K562 (cell line): ENCODE measurements at regions not wholly inside any gene's neighbourhood (a gene's known extent, or its start where the extent isn't known, plus 50 kb on each side); places are given as distances from the start of the nearest gene placed in this dataset.

Experiments
- ATAC-seq: fragments of 200-7000 bp; cut with Tn5 transposase; 3 replicates; pipeline ENCODE4 v1.9.1; 2020; ENCODE audit warnings: moderate library complexity
- BruUV-seq: library from RNA; stranded (reverse); fragments of 400-500 nt; replicated peaks from 2 replicates; lab custom pipeline; 2021; lab: Mats Ljungman, UMichigan
- CTCF ChIA-PET: fragments of 300-600 bp; formaldehyde crosslinking; extraction: SDS; loops from one replicate; lab custom pipeline; 2021; ENCODE audit warnings: low intra/inter-chr PET ratio; lab: Yijun Ruan, JAX
- POLR2A ChIA-PET: fragments of 300-600, 350-650 bp; sonication (Branson Sonifier 250); formaldehyde crosslinking; extraction: SDS; loops from one replicate; lab custom pipeline; 2021; ENCODE audit warnings: antibody characterized with exemption, inconsistent platforms; lab: Yijun Ruan, JAX
- DNase-seq, 4 experiments: peaks; one replicate each; pipeline versions ENCODE4 v3.0.0 to v3.0.0-alpha.2; 2011 to 2018; ENCODE audit warnings: low spot score in 3 of 4, mixed read lengths in 3 of 4; ENCODE audit errors: extremely low read depth in 1 of 4
- FAIRE-seq: peaks from 2 replicates; lab custom pipeline; 2011; peaks lifted over from hg19 to GRCh38; lab: Jason Lieb, UNC
- H2AFZ ChIP-seq: 2 replicates; pipeline ENCODE4 v1.6.0; 2011; ENCODE audit warnings: low read depth, low read length, control low read depth, inconsistent platforms
- H3K27ac ChIP-seq: fragments of 200-600 bp; 3 replicates; pipeline ENCODE4 v1.8.0; 2011; ENCODE audit warnings: low read depth, mild to moderate bottlenecking, control low read depth, inconsistent platforms, low read length, moderate library complexity, mixed read lengths; ENCODE audit errors: extremely low read depth
- H3K27me3 ChIP-seq, 2 experiments: fragments of 300-600 bp in 1 of 2; 2 replicates in 1 of 2; 3 replicates in 1 of 2; pipeline versions ENCODE4 v1.6.0 to v1.8.0; 2011; ENCODE audit warnings: inconsistent platforms in 2 of 2, low read length in 2 of 2, mild to moderate bottlenecking in 1 of 2, mixed read lengths in 1 of 2, moderate library complexity in 1 of 2; ENCODE audit not compliant: control insufficient read depth in 2 of 2, insufficient read depth in 2 of 2
- H3K36me3 ChIP-seq: fragments of 300-600 bp; 3 replicates; pipeline ENCODE4 v1.8.0; 2011; ENCODE audit warnings: mild to moderate bottlenecking, low read length, inconsistent platforms; ENCODE audit not compliant: control insufficient read depth, insufficient read depth
- H3K4me1 ChIP-seq, 2 experiments: fragments of 200-600 bp in 1 of 2; replicated peaks in 1 of 2; 2 replicates in 1 of 2; 3 replicates in 1 of 2; pipeline versions ENCODE4 v1.5.1 to v1.8.0; 2011; ENCODE audit warnings: inconsistent platforms in 2 of 2, low read length in 2 of 2, mild to moderate bottlenecking in 1 of 2, mixed read lengths in 1 of 2, moderate library complexity in 1 of 2; ENCODE audit not compliant: control insufficient read depth in 2 of 2, insufficient read depth in 2 of 2
- H3K4me2 ChIP-seq: 2 replicates; pipeline ENCODE4 v1.6.1; 2011; ENCODE audit warnings: low read length, control low read depth, inconsistent platforms, mixed read lengths; ENCODE audit not compliant: insufficient read depth
- H3K4me3 ChIP-seq: fragments of 200-600 bp; sonication (generic), shearing (Covaris generic); 2 replicates; pipeline ENCODE4 v1.5.1; 2016; ENCODE audit warnings: control low read depth, inconsistent platforms
- H3K79me2 ChIP-seq: fragments of 200-600 bp; 3 replicates; pipeline ENCODE4 v1.8.0; 2011; ENCODE audit warnings: low read length, inconsistent platforms; ENCODE audit not compliant: control insufficient read depth, insufficient read depth
- H3K9ac ChIP-seq, 2 experiments: 2 replicates each; pipeline versions ENCODE4 v1.6.0 to v1.6.1; 2011; ENCODE audit warnings: low read depth in 2 of 2, low read length in 2 of 2, control low read depth in 1 of 2, inconsistent platforms in 1 of 2, mild to moderate bottlenecking in 1 of 2, mixed read lengths in 1 of 2; ENCODE audit not compliant: insufficient read depth in 1 of 2
- H3K9me1 ChIP-seq: one replicate; pipeline ENCODE4 v1.6.0; 2011; ENCODE audit warnings: inconsistent platforms, mild to moderate bottlenecking, low read length, moderate library complexity; ENCODE audit not compliant: control insufficient read depth, insufficient read depth
- H3K9me3 ChIP-seq: replicated peaks from 2 replicates; pipeline ENCODE4 v1.5.1; 2011; ENCODE audit warnings: low read depth, low read length, inconsistent platforms; ENCODE audit not compliant: control insufficient read depth, insufficient read depth
- H4K20me1 ChIP-seq: replicated peaks from 2 replicates; pipeline ENCODE4 v1.6.1; 2011; ENCODE audit warnings: low read length, inconsistent platforms, mixed read lengths; ENCODE audit not compliant: control insufficient read depth, insufficient read depth
- ARID3A ChIP-seq: IDR thresholded peaks from 2 replicates; pipeline ENCODE4 v1.6.1; 2012; ENCODE audit warnings: low read depth, low read length, improper control_type of control experiment, borderline replicate concordance
- ARID4B ChIP-seq: sonication (generic); formaldehyde crosslinking; IDR thresholded peaks from 2 replicates; pipeline ENCODE4 v1.8.0; 2022; ENCODE audit warnings: mild to moderate bottlenecking, missing genetic modification reagents
- FOXJ2 ChIP-seq: fragments of 200-800 bp; sonication (Bioruptor generic); IDR thresholded peaks from 2 replicates; pipeline ENCODE4 v1.6.1; 2016; ENCODE audit warnings: missing genetic modification characterization, missing compliant biosample characterization
- FOXJ3 ChIP-seq: sonication (generic); formaldehyde crosslinking; IDR thresholded peaks from 2 replicates; pipeline ENCODE4 v1.4.0; 2020; ENCODE audit warnings: mild to moderate bottlenecking, missing genetic modification reagents
- HLTF ChIP-seq: fragments of 450-650 bp; IDR thresholded peaks from 2 replicates; pipeline ENCODE4 v1.6.1; 2016
- ILK ChIP-seq: fragments of 450-650 bp; IDR thresholded peaks from 2 replicates; pipeline ENCODE4 v1.6.1; 2016; ENCODE audit warnings: missing genetic modification characterization, low read depth, mild to moderate bottlenecking, missing compliant biosample characterization, moderate library complexity, borderline replicate concordance
- MAFK ChIP-seq: IDR thresholded peaks from 2 replicates; pipeline ENCODE4 v1.6.1; 2011; ENCODE audit warnings: low read length, improper control_type of control experiment
- MBD1 ChIP-seq: fragments of 250-450 bp; sonication (Bioruptor Pico); IDR thresholded peaks from 2 replicates; pipeline ENCODE4 v1.8.0; 2022; ENCODE audit warnings: inconsistent platforms
- NCOA6 ChIP-seq: fragments of 450-650 bp; IDR thresholded peaks from 2 replicates; pipeline ENCODE4 v1.6.1; 2017; ENCODE audit warnings: mild to moderate bottlenecking
- POLR3G ChIP-seq: IDR thresholded peaks from 2 replicates; pipeline ENCODE4 v1.6.1; 2011; ENCODE audit not compliant: insufficient read length, insufficient replicate concordance; ENCODE audit errors: extremely low read depth
- SP1 ChIP-seq: sonication (generic); formaldehyde crosslinking; IDR thresholded peaks from 2 replicates; pipeline ENCODE4 v1.8.1; 2022; ENCODE audit warnings: mild to moderate bottlenecking, missing genetic modification reagents
- SREBF2 ChIP-seq: sonication (generic); formaldehyde crosslinking; IDR thresholded peaks from 2 replicates; pipeline ENCODE4 v1.4.0; 2020; ENCODE audit warnings: mild to moderate bottlenecking, missing genetic modification reagents
- SRSF7 ChIP-seq: fragments of 200-400 bp; formaldehyde crosslinking; optimal IDR thresholded peaks from 2 replicates; pipeline ENCODE3; 2017; ENCODE audit warnings: mild to moderate bottlenecking, low read depth, low read length
- TEAD2 ChIP-seq: fragments of 450-650 bp; IDR thresholded peaks from 2 replicates; pipeline ENCODE4 v1.6.1; 2016; ENCODE audit warnings: missing genetic modification characterization, control low read depth, missing compliant biosample characterization
- TFAM ChIP-seq: fragments of 250-450 bp; sonication (Bioruptor Pico); conservative IDR thresholded peaks from 2 replicates; pipeline ENCODE4 v1.5.0; 2021; ENCODE audit warnings: mild to moderate bottlenecking, moderate library complexity
- WHSC1 ChIP-seq: IDR thresholded peaks from one replicate; pipeline ENCODE4 v1.6.1; 2012; ENCODE audit warnings: low read length, control low read depth, inconsistent platforms
- WGBS: fragments of 100-300 bp; shearing (Covaris generic); methylation state at CpG from one replicate; pipeline ENCODE4 v1.1.6; 2016; ENCODE audit warnings: low coverage, mixed read lengths; ENCODE audit not compliant: insufficient coverage; ENCODE audit errors: missing lambda C conversion rate; 5-methylcytosine and 5-hydroxymethylcytosine counted together
- in situ Hi-C: fragments of 300-500 bp; cut with MboI; formaldehyde crosslinking; loops from 4 replicates; pipeline ENCODE4 v1.15.0; 2018; ENCODE audit warnings: inconsistent platforms, mixed read lengths
- intact Hi-C: fragments of 100-400 bp; cut with micrococcal nuclease; formaldehyde crosslinking; loops from 2 replicates; pipeline ENCODE4 v1.14.2; 2022

GRCh38 chr5:4254736-4255135 lies 659.1 kb downstream of the IRX1 start (continued):
- TF ChIP-seq ARID4B = no peak

GRCh38 chr5:4255441-4255840 lies 659.8 kb downstream of the IRX1 start:
- no peaks in the 10 kb centered on the region for H3K79me2 ChIP-seq
- H3K4me3 ChIP-seq = no peak overlapping the region
- CTCF ChIA-PET = no interaction called here
- ATAC-seq (no peak), DNase-seq (no peak), FAIRE-seq (no peak)
- no peaks in the 10 kb centered on the region for H3K27me3 ChIP-seq
- H2AFZ ChIP-seq = no peak overlapping the region
- WGBS = 3% methylated on average over 4 of the region's 4 CpGs
- POLR2A ChIA-PET = no interaction called here
- no peak overlapping the region for H3K9ac ChIP-seq
- no peaks in the 10 kb centered on the region for H4K20me1 ChIP-seq
- no peak overlapping the region for H3K27ac ChIP-seq
- H3K9me1 ChIP-seq = no peaks in the 10 kb centered on the region
- H3K4me1 ChIP-seq = no peaks in the 10 kb centered on the region
- H3K9me3 ChIP-seq = no peaks in the 10 kb centered on the region
- intact Hi-C loops (no loop called here), in situ Hi-C loops (no loop called here)
- H3K4me2 ChIP-seq = no peak overlapping the region
- no TSS peak for BruUV-seq
- H3K36me3 ChIP-seq = no peaks in the 10 kb centered on the region
- TF ChIP-seq WHSC1 = no peak
- TF ChIP-seq TFAM = no peak
- TF ChIP-seq FOXJ2 (tag) = no peak
- TF ChIP-seq FOXJ3 (CRISPR knock-in tag) = no peak
- TF ChIP-seq MBD1 (CRISPR knock-in tag) = no peak
- no peak for TF ChIP-seq ILK (tag)
- no peak for TF ChIP-seq ARID3A
- TF ChIP-seq POLR3G = no peak
- no peak for TF ChIP-seq MAFK
- no peak for TF ChIP-seq NCOA6
- no peak for TF ChIP-seq SP1 (CRISPR knock-in tag)
- no peak for TF ChIP-seq HLTF
- TF ChIP-seq SREBF2 (CRISPR knock-in tag) = no peak
- no peak for TF ChIP-seq TEAD2
- no peak for TF ChIP-seq SRSF7
